A549 (cell line): ENCODE measurements at regions not wholly inside any gene's neighbourhood (a gene's known extent, or its start where the extent isn't known, plus 50 kb on each side); places are given as distances from the start of the nearest gene placed in this dataset.

Experiments
- CTCF ChIP-seq: fragments of >200 bp; sonication (Bioruptor Twin); formaldehyde crosslinking; IDR thresholded peaks from 3 replicates; pipeline ENCODE4 v1.5.1; 2016
- EHMT2 ChIP-seq: fragments of 200-600 bp; sonication (generic); IDR thresholded peaks from 2 replicates; pipeline ENCODE4 v1.6.1; 2016; ENCODE audit warnings: antibody characterized with exemption, low read depth, mild to moderate bottlenecking, moderate library complexity
- HEYL ChIP-seq: fragments of 250-450 bp; sonication (Bioruptor Pico); IDR thresholded peaks from 2 replicates; pipeline ENCODE4 v1.8.0; 2021; ENCODE audit warnings: mild to moderate bottlenecking, moderate library complexity
- HOXA7 ChIP-seq: fragments of 250-450 bp; sonication (Bioruptor Pico); IDR thresholded peaks from 2 replicates; pipeline ENCODE4 v1.5.0; 2020; ENCODE audit warnings: mild to moderate bottlenecking, moderate library complexity
- KDM5A ChIP-seq: fragments of 200-600 bp; sonication (generic); IDR thresholded peaks from 2 replicates; pipeline ENCODE4 v1.6.1; 2016; ENCODE audit warnings: antibody characterized with exemption, mild to moderate bottlenecking
- MAX ChIP-seq: IDR thresholded peaks from 2 replicates; pipeline ENCODE4 v1.6.1; 2012
- MYC ChIP-seq: IDR thresholded peaks from 2 replicates; pipeline ENCODE4 v1.6.1; 2012; ENCODE audit warnings: mild to moderate bottlenecking, inconsistent platforms, low read length, improper control_type of control experiment, borderline replicate concordance
- PHF8 ChIP-seq: fragments of 200-600 bp; sonication (generic); IDR thresholded peaks from 2 replicates; pipeline ENCODE4 v1.6.1; 2016; ENCODE audit warnings: low read depth, mild to moderate bottlenecking, antibody characterized with exemption, moderate library complexity, borderline replicate concordance
- RFX5 ChIP-seq: fragments of 450-650 bp; IDR thresholded peaks from 2 replicates; pipeline ENCODE4 v1.7.1; 2014; ENCODE audit warnings: antibody characterized with exemption, mild to moderate bottlenecking, moderate library complexity
- SREBF2 ChIP-seq: fragments of 450-650 bp; IDR thresholded peaks from 2 replicates; pipeline ENCODE4 v1.6.1; 2014; ENCODE audit warnings: mild to moderate bottlenecking, moderate library complexity

GRCh38 chr6:126641641-126642040 lies 301.7 kb downstream of the CENPW start:
- TF ChIP-seq CTCF: no peak
- TF ChIP-seq RFX5: no peak
- TF ChIP-seq MAX: no peak
- no peak for TF ChIP-seq HOXA7 (CRISPR knock-in tag)
- TF ChIP-seq SREBF2: no peak
- no peak for TF ChIP-seq HEYL (CRISPR knock-in tag)
- TF ChIP-seq KDM5A: no peak
- no peak for TF ChIP-seq EHMT2
- TF ChIP-seq MYC: no peak
- TF ChIP-seq PHF8: no peak
